H1 (cell line): ENCODE measurements at regions not wholly inside any gene's neighbourhood (a gene's known extent, or its start where the extent isn't known, plus 50 kb on each side); places are given as distances from the start of the nearest gene placed in this dataset.

Experiments
- ATF2 ChIP-seq: IDR thresholded peaks from 2 replicates; pipeline ENCODE4 v1.6.1; 2012; ENCODE audit warnings: low read length, inconsistent platforms
- CTBP2 ChIP-seq: IDR thresholded peaks from 2 replicates; pipeline ENCODE4 v1.7.0; 2011; ENCODE audit warnings: borderline replicate concordance, mild to moderate bottlenecking, moderate library complexity, mixed read lengths, low read length; ENCODE audit not compliant: insufficient read depth, insufficient read length
- EZH2 ChIP-seq: fragments of 200-600 bp; sonication (generic); IDR thresholded peaks from 2 replicates; pipeline ENCODE4 v1.7.1; 2012; ENCODE audit warnings: low read depth, mild to moderate bottlenecking, moderate library complexity, low read length, inconsistent platforms; ENCODE audit not compliant: severe bottlenecking
- KDM4A ChIP-seq: IDR thresholded peaks from one replicate; pipeline ENCODE4 v1.7.1; 2012; ENCODE audit warnings: low read depth, mild to moderate bottlenecking, moderate library complexity, low read length, inconsistent platforms; ENCODE audit not compliant: severe bottlenecking
- TAF1 ChIP-seq: IDR thresholded peaks from 2 replicates; pipeline ENCODE4 v1.6.1; 2011; ENCODE audit warnings: mild to moderate bottlenecking, low read depth, low read length
- TCF12 ChIP-seq: IDR thresholded peaks from 2 replicates; pipeline ENCODE4 v1.6.1; 2011; ENCODE audit warnings: low read depth, mild to moderate bottlenecking, low read length

DNA sequence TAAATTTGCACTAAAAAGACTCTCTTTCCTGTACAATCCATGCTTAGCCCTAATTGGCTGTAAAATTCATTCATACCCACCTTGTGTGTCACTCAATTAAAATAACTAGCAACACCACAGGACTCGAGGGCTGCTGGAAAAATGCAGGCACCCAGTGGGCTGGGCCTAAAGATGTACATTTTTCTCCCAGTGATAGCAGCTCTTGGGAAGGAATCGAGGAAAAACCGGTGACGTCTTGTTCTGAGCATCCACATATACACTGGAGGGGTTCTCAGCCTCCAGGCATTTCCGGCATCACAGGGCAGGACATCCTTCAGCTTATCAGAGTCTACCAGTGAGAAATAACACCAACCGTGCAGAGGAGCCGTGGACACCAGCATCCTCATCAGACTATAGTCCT lies 85.8 kb upstream of the PITRM1 start (continued):
- TF ChIP-seq ATF2 (no peak), TCF12 (no peak), TAF1 (no peak), EZH2 (no peak), CTBP2 (no peak), KDM4A (no peak)
